Cardiac muscle cell (in vitro differentiated cells and primary cell): ENCODE measurements at regions not wholly inside any gene's neighbourhood (a gene's known extent, or its start where the extent isn't known, plus 50 kb on each side); places are given as distances from the start of the nearest gene placed in this dataset.
A peak's percentile ranks its signal among the peaks of the same experiment; 100 is the strongest.

ENCODE experiments used
- DNase-seq, 2 donors: peaks; one replicate each; pipeline versions ENCODE4 v3.0.0 to v3.0.0-alpha.2; 2010 to 2017; ENCODE audit warnings: low read depth in 1 of 2, low spot score in 1 of 2
- H3K27ac ChIP-seq: fragments of 200-600 bp; sonication (generic); 2 replicates; pipeline ENCODE4 v1.5.1; 2016
- H3K27me3 ChIP-seq: fragments of 200-600 bp; sonication (generic); 2 replicates; pipeline ENCODE4 v1.6.0; 2016; ENCODE audit warnings: control low read depth
- H3K36me3 ChIP-seq: fragments of 200-600 bp; sonication (generic); 2 replicates; pipeline ENCODE4 v1.5.1; 2016; ENCODE audit warnings: control low read depth
- H3K4me1 ChIP-seq: fragments of 200-600 bp; sonication (generic); 2 replicates; pipeline ENCODE4 v1.8.1; 2017; ENCODE audit warnings: low read depth, mild to moderate bottlenecking, mixed run types
- H3K4me3 ChIP-seq: fragments of 200-600 bp; sonication (generic); 2 replicates; pipeline ENCODE4 v1.5.1; 2016; ENCODE audit warnings: mild to moderate bottlenecking
- H3K9me3 ChIP-seq: fragments of 200-600 bp; sonication (generic); 2 replicates; pipeline ENCODE4 v1.5.1; 2017; ENCODE audit warnings: low read depth, mild to moderate bottlenecking, control low read depth
- TF ChIP-seq, protein P1 (sequence below): IDR thresholded peaks from 2 replicates; pipeline ENCODE4 v1.5.1; 2012; ENCODE audit warnings: low read depth, mild to moderate bottlenecking, low read length

DNA sequence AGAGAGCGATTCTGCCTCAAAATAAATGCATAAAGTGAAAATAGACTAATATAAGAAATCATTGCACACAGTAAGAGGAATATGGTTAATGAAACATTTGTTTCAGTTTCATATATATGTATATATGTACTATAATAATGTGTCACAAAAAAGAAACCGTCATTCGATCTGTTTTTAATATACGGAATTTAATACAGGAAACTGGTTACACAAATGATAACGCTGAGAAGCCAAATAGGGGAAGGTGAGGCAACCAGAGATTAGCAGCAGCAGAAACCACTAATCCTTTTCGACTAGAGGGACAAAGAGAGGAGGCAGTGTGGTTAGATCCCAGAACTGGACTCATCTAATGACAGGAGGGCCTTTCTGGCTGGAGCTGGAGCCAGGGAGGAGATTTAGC lies 64.2 kb upstream of the GREB1L start:
- DNase-seq: no peak
- Histone ChIP-seq H3K9me3 (no peaks in the 10 kb centered on the region), H3K27me3 (no peaks in the 10 kb centered on the region), H3K4me3 (no peak overlapping the region), H3K27ac (no peak overlapping the region), H3K4me1 (no peaks in the 10 kb centered on the region), H3K36me3 (no peaks in the 10 kb centered on the region)
- TF ChIP-seq, protein P1, sequence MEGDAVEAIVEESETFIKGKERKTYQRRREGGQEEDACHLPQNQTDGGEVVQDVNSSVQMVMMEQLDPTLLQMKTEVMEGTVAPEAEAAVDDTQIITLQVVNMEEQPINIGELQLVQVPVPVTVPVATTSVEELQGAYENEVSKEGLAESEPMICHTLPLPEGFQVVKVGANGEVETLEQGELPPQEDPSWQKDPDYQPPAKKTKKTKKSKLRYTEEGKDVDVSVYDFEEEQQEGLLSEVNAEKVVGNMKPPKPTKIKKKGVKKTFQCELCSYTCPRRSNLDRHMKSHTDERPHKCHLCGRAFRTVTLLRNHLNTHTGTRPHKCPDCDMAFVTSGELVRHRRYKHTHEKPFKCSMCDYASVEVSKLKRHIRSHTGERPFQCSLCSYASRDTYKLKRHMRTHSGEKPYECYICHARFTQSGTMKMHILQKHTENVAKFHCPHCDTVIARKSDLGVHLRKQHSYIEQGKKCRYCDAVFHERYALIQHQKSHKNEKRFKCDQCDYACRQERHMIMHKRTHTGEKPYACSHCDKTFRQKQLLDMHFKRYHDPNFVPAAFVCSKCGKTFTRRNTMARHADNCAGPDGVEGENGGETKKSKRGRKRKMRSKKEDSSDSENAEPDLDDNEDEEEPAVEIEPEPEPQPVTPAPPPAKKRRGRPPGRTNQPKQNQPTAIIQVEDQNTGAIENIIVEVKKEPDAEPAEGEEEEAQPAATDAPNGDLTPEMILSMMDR: no peak

DNA sequence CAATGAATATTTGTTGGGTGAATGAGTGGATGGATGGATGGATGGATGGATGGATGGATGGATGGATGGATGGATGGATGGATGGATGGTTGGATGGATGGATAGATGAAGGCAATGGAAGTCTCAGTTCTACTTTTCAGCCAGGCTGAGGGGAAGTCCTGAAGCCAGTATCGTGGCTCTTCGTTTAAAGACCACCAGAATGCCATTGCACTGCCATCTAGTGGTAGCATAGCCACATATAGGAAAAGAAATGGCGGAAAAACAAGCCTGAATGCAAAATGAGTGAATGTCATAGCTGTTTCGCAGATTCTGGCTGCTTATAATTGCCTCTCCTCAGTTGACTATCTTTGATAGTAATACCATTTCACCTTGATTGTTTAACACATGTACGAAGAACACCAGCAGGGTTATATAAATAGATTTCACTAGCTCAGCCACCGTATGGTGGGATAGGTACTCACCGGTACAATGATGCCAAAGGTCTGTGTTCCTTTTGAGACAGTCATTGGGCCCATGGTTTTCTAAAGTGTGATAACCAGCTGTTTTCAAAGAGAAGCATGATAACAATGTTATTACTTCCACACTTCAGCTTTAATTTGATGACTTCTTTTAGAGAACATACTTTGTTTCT lies 62.3 kb upstream of the GREB1L start:
- H3K27ac ChIP-seq: no peak overlapping the region
- no peaks in the 10 kb centered on the region for H3K27me3 ChIP-seq
- H3K4me3 ChIP-seq: no peak overlapping the region
- TF ChIP-seq, protein P1: peak; percentile 74
- no peaks in the 10 kb centered on the region for H3K9me3 ChIP-seq
- H3K36me3 ChIP-seq: no peaks in the 10 kb centered on the region
- peak; percentile 82 to 86 for DNase-seq
- no peaks in the 10 kb centered on the region for H3K4me1 ChIP-seq

DNA sequence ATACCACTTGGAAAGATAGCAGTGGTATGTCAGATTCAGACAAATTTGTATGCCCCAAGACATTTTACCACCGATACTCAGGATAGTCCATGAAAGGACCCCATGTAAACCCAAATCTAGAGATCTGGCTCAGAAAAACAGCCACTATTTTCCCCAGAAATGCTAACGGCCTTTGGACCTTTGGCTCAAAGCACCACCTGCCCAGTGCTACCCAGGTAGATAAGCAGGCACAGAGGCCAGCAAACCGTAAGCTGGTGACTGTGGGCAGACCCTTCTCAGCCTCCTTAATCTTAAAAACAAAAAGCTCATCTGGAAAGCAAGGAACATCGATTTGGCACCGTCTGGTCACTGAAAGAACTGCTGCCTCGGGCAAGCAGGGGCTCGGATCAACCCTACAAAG lies 61.4 kb upstream of the GREB1L start:
- no peak overlapping the region for H3K4me3 ChIP-seq
- H3K4me1 ChIP-seq: no peaks in the 10 kb centered on the region
- H3K9me3 ChIP-seq: no peaks in the 10 kb centered on the region
- H3K36me3 ChIP-seq: no peaks in the 10 kb centered on the region
- DNase-seq: no peak
- H3K27ac ChIP-seq: no peak overlapping the region
- TF ChIP-seq, protein P1: no peak
- no peaks in the 10 kb centered on the region for H3K27me3 ChIP-seq

DNA sequence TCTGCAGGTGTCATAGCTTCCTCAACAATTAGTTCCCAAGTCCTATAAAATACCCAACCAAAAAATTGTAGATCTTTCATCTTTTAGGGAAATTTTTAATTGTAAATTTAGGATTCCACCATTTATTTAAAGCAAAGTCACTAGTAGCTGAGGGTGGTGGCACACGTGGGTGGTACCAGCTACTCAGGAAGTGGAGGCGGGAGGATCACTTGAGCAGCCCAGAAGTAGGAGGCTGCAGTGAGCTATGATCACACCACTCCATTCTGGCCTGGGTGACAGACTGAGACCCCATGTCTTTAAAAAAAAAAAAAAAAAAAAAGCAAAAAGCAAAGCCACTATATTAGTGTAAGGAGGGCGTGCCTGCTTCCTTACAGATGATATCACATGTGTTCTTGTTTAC lies 60.3 kb upstream of the GREB1L start:
- no peak overlapping the region for H3K27ac ChIP-seq
- no peaks in the 10 kb centered on the region for H3K4me1 ChIP-seq
- no peak for DNase-seq
- H3K9me3 ChIP-seq: no peaks in the 10 kb centered on the region
- TF ChIP-seq, protein P1: no peak
- no peak overlapping the region for H3K4me3 ChIP-seq
- no peaks in the 10 kb centered on the region for H3K27me3 ChIP-seq
- H3K36me3 ChIP-seq: no peaks in the 10 kb centered on the region

DNA sequence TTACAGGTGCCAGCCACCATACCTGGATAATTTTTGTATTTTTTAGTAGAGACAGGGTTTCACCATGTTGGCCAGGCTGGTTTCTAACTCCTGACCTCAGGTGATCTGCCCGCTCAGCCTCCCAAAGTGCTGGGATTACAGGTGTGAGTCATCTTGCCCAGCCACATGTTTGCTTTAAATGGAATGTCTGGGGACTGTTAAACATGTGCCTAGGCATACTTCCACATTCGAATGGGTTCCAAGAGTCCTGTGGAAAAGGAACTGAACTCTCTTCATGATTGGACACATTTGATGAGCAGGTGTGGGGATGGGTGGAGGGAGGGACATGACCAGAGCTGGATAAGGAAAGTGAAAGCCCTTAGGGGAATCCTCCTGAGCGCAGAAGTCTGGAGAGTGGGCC lies 58.4 kb upstream of the GREB1L start:
- Histone ChIP-seq H3K36me3 (no peaks in the 10 kb centered on the region), H3K27ac (no peak overlapping the region), H3K4me1 (no peaks in the 10 kb centered on the region), H3K27me3 (no peaks in the 10 kb centered on the region), H3K9me3 (no peaks in the 10 kb centered on the region), H3K4me3 (no peak overlapping the region)
- no peak for DNase-seq
- TF ChIP-seq, protein P1: no peak
